MCF 10A (cell line): ENCODE measurements at regions not wholly inside any gene's neighbourhood (a gene's known extent, or its start where the extent isn't known, plus 50 kb on each side); places are given as distances from the start of the nearest gene placed in this dataset.

Experiments used
- BruUV-seq: library from RNA; stranded (reverse); fragments of 400-500 nt; replicated peaks from 2 replicates; lab custom pipeline; 2021; lab: Mats Ljungman, UMichigan
- CTCF ChIA-PET: fragments of 300-600 bp; sonication (Branson Sonifier 250); formaldehyde crosslinking; extraction: SDS; loops from one replicate; lab custom pipeline; 2021; ENCODE audit warnings: antibody characterized with exemption, inconsistent platforms; lab: Yijun Ruan, JAX
- POLR2A ChIA-PET: fragments of 300-600, 350-650 bp; sonication (Branson Sonifier 250); formaldehyde crosslinking; extraction: SDS; loops from one replicate; lab custom pipeline; 2020; ENCODE audit warnings: antibody characterized with exemption, inconsistent platforms; lab: Yijun Ruan, JAX
- DNase-seq: peaks from one replicate; pipeline ENCODE4 v3.0.0-alpha.2; 2018; ENCODE audit not compliant: unreplicated experiment
- H3K27ac Mint-ChIP-seq: one replicate; pipeline ENCODE4 v1.8.0; 2022; ENCODE audit warnings: mild to moderate bottlenecking, low read depth, mixed read lengths; ENCODE audit not compliant: unreplicated experiment
- H3K27me3 Mint-ChIP-seq: one replicate; pipeline ENCODE4 v1.8.0; 2022; ENCODE audit warnings: mixed read lengths; ENCODE audit not compliant: insufficient read depth, unreplicated experiment
- H3K36me3 Mint-ChIP-seq: one replicate; pipeline ENCODE4 v1.8.0; 2022; ENCODE audit warnings: mild to moderate bottlenecking, moderate library complexity, mixed read lengths; ENCODE audit not compliant: insufficient read depth, unreplicated experiment
- H3K4me1 Mint-ChIP-seq: one replicate; pipeline ENCODE4 v1.8.0; 2022; ENCODE audit warnings: mixed read lengths; ENCODE audit not compliant: insufficient read depth, unreplicated experiment
- H3K4me3 Mint-ChIP-seq: one replicate; pipeline ENCODE4 v1.8.0; 2022; ENCODE audit warnings: mild to moderate bottlenecking, moderate library complexity, mixed read lengths; ENCODE audit not compliant: unreplicated experiment
- H3K9me3 Mint-ChIP-seq: one replicate; pipeline ENCODE4 v1.8.0; 2022; ENCODE audit warnings: mixed read lengths; ENCODE audit not compliant: unreplicated experiment
- intact Hi-C: fragments of 100-400 bp; cut with micrococcal nuclease; formaldehyde crosslinking; loops from 2 replicates; pipeline ENCODE4 v1.14.1; 2022
- TF ChIP-seq, protein P1 (sequence below): fragments of 200-600 bp; IDR thresholded peaks from one replicate; pipeline ENCODE4 v1.8.0; 2022; ENCODE audit warnings: antibody characterized with exemption, mild to moderate bottlenecking; ENCODE audit not compliant: unreplicated experiment

- BruUV-seq = no TSS peak
- CTCF ChIA-PET = interaction anchor here (0.6 kb wide), 1 partner anchor 60 kb away, joined by 3 read pairs; no protein-coding TSS in a partner anchor
- H3K4me1 Mint-ChIP-seq = no peaks in the 10 kb centered on the region
- no peaks in the 10 kb centered on the region for H3K27me3 Mint-ChIP-seq
- peaks cover 6% of the 10 kb centered on the region for H3K9me3 Mint-ChIP-seq
- H3K36me3 Mint-ChIP-seq = no peaks in the 10 kb centered on the region
- intact Hi-C loops = no loop called here
- no peak overlapping the region for H3K4me3 Mint-ChIP-seq
- TF ChIP-seq, protein P1, sequence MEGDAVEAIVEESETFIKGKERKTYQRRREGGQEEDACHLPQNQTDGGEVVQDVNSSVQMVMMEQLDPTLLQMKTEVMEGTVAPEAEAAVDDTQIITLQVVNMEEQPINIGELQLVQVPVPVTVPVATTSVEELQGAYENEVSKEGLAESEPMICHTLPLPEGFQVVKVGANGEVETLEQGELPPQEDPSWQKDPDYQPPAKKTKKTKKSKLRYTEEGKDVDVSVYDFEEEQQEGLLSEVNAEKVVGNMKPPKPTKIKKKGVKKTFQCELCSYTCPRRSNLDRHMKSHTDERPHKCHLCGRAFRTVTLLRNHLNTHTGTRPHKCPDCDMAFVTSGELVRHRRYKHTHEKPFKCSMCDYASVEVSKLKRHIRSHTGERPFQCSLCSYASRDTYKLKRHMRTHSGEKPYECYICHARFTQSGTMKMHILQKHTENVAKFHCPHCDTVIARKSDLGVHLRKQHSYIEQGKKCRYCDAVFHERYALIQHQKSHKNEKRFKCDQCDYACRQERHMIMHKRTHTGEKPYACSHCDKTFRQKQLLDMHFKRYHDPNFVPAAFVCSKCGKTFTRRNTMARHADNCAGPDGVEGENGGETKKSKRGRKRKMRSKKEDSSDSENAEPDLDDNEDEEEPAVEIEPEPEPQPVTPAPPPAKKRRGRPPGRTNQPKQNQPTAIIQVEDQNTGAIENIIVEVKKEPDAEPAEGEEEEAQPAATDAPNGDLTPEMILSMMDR = no peak
- POLR2A ChIA-PET = no interaction called here
- H3K27ac Mint-ChIP-seq = no peak overlapping the region
- DNase-seq = no peak
These were observed 356.2 kb downstream of the RASEF start for GRCh38 chr9:82706786-82707185.

- Mint-ChIP-seq H3K27ac (no peak overlapping the region), H3K4me3 (no peak overlapping the region), H3K4me1 (no peaks in the 10 kb centered on the region), H3K36me3 (no peaks in the 10 kb centered on the region), H3K27me3 (no peaks in the 10 kb centered on the region), H3K9me3 (no peaks in the 10 kb centered on the region)
- DNase-seq = no peak
- ChIA-PET POLR2A (no interaction called here), CTCF (no interaction called here)
- intact Hi-C loops = no loop called here
- no TSS peak for BruUV-seq
- TF ChIP-seq, protein P1 = no peak
These were observed 346.1 kb downstream of the RASEF start for GRCh38 chr9:82716821-82717220.

DNA sequence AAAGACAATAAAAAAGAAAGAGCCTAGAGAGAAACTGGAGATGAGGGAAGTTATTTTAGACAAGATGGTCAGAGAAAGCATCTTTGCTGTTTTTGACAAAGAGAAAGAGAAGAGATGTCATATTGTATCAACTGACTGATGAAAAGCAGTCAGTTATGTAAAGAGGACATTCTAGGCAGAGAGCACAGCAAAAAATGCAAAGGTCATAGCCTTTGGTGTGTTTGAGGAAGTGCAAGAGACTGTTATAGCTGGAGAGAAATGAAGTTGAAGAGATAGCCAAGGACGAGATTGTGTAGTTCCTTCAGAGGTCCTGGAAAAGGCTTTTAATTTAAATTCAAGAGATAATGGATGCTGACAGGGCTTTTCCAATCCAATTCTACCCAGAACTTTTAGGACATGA lies 342.4 kb downstream of the RASEF start:
- Mint-ChIP-seq H3K27me3 (no peaks in the 10 kb centered on the region), H3K4me1 (no peaks in the 10 kb centered on the region), H3K4me3 (no peak overlapping the region), H3K36me3 (no peaks in the 10 kb centered on the region), H3K27ac (no peak overlapping the region), H3K9me3 (no peaks in the 10 kb centered on the region)
- intact Hi-C loops = no loop called here
- TF ChIP-seq, protein P1 = no peak
- no TSS peak for BruUV-seq
- no peak for DNase-seq
- POLR2A ChIA-PET = interaction anchor here (0.9 kb wide), 1 partner anchor 32 kb away, joined by 3 read pairs; no protein-coding TSS in a partner anchor
- CTCF ChIA-PET = no interaction called here

GRCh38 chr9:82721593-82721992 lies 341.3 kb downstream of the RASEF start:
- POLR2A ChIA-PET = no interaction called here
- intact Hi-C loops = no loop called here
- TF ChIP-seq, protein P1 = no peak
- no peaks in the 10 kb centered on the region for H3K27me3 Mint-ChIP-seq
- H3K36me3 Mint-ChIP-seq = no peaks in the 10 kb centered on the region
- CTCF ChIA-PET = interaction anchor here (0.6 kb wide), 2 partner anchors 25 to 115 kb away, joined by 3 read pairs; no protein-coding TSS in a partner anchor
- H3K4me1 Mint-ChIP-seq = no peaks in the 10 kb centered on the region
- no peaks in the 10 kb centered on the region for H3K9me3 Mint-ChIP-seq
- H3K27ac Mint-ChIP-seq = no peak overlapping the region
- DNase-seq = peak; percentile 19
- no TSS peak for BruUV-seq
- H3K4me3 Mint-ChIP-seq = no peak overlapping the region
